ENCODE measurements at regions not wholly inside any gene's neighbourhood (a gene's known extent, or its start where the extent isn't known, plus 50 kb on each side); places are given as distances from the start of the nearest gene placed in this dataset.

- no peak for TF ChIP-seq CTCF (IDR thresholded peaks at IDR 0.05; ENCODE audit: low read length, missing control alignments)
- no peak overlapping the region for H3K4me3 ChIP-seq (replicated peaks; ENCODE audit: low read depth, low read length)
- no peak for DNase-seq (ENCODE audit: low read depth)
These were observed 162.5 kb upstream of the SOX2 start for GRCh38 chr3:181549266-181549665.

- no peak for DNase-seq (ENCODE audit: low read depth)
- no peak for TF ChIP-seq CTCF (IDR thresholded peaks at IDR 0.05; ENCODE audit: low read length, missing control alignments)
- H3K4me3 ChIP-seq (replicated peaks; ENCODE audit: low read depth, low read length), result no peak overlapping the region
These were observed 170.3 kb upstream of the SOX2 start for GRCh38 chr3:181541414-181541813.

GRCh38 chr3:181534781-181535221 lies 176.9 kb upstream of the SOX2 start:
- no peak overlapping the region for H3K4me3 ChIP-seq (replicated peaks; ENCODE audit: low read depth, low read length)
- no peak for TF ChIP-seq CTCF (IDR thresholded peaks at IDR 0.05; ENCODE audit: low read length, missing control alignments)
- no peak for DNase-seq (ENCODE audit: low read depth)

GRCh38 chr3:181533811-181534210 lies 177.9 kb upstream of the SOX2 start:
- H3K4me3 ChIP-seq (replicated peaks; ENCODE audit: low read depth, low read length), result no peak overlapping the region
- DNase-seq (ENCODE audit: low read depth), result no peak
- TF ChIP-seq CTCF (IDR thresholded peaks at IDR 0.05; ENCODE audit: low read length, missing control alignments), result no peak

GRCh38 chr3:181530584-181530983 lies 181.1 kb upstream of the SOX2 start:
- DNase-seq (ENCODE audit: low read depth), result no peak
- TF ChIP-seq CTCF (IDR thresholded peaks at IDR 0.05; ENCODE audit: low read length, missing control alignments), result no peak
- H3K4me3 ChIP-seq (replicated peaks; ENCODE audit: low read depth, low read length), result no peak overlapping the region

- no peak for DNase-seq (ENCODE audit: low read depth)
- TF ChIP-seq CTCF (IDR thresholded peaks at IDR 0.05; ENCODE audit: low read length, missing control alignments), result no peak
- no peak overlapping the region for H3K4me3 ChIP-seq (replicated peaks; ENCODE audit: low read depth, low read length)
These were observed 189.9 kb upstream of the SOX2 start for GRCh38 chr3:181521831-181522230.

- no peak overlapping the region for H3K4me3 ChIP-seq (replicated peaks; ENCODE audit: low read depth, low read length)
- no peak for DNase-seq (ENCODE audit: low read depth)
- no peak for TF ChIP-seq CTCF (IDR thresholded peaks at IDR 0.05; ENCODE audit: low read length, missing control alignments)
These were observed 193.5 kb upstream of the SOX2 start for GRCh38 chr3:181518222-181518621.
